Peyer's patch (tissue), 4 donors: ENCODE measurements at regions not wholly inside any gene's neighbourhood (a gene's known extent, or its start where the extent isn't known, plus 50 kb on each side); places are given as distances from the start of the nearest gene placed in this dataset.

ENCODE experiments used
- DNase-seq, 3 donors: peaks; one replicate each; pipeline ENCODE4 v3.0.0-alpha.2; 2017 to 2019
- H3K27ac ChIP-seq, 4 donors: fragments of 200-600 bp; sonication (generic); one replicate each; pipeline ENCODE4 v1.5.1; 2016 to 2019
- H3K27me3 ChIP-seq, 2 donors: fragments of 200-600 bp; sonication (generic); one replicate each; pipeline ENCODE4 v1.5.1; 2019
- H3K36me3 ChIP-seq, 3 donors: fragments of 200-600 bp; sonication (generic); one replicate each; pipeline ENCODE4 v1.5.1; 2016 to 2019
- H3K4me1 ChIP-seq, 4 donors: fragments of 200-600 bp; sonication (generic); one replicate each; pipeline ENCODE4 v1.5.1; 2016 to 2019
- H3K4me3 ChIP-seq, 4 donors: fragments of 200-600 bp; sonication (generic); 1 replicate in 3 of 4; 2 replicates in 1 of 4; pipeline ENCODE4 v1.5.1; 2016 to 2019; ENCODE audit warnings: mild to moderate bottlenecking in 1 of 4
- H3K9me3 ChIP-seq, 4 donors: fragments of 200-600 bp; sonication (generic); one replicate each; pipeline ENCODE4 v1.5.1; 2016 to 2019; ENCODE audit warnings: mild to moderate bottlenecking in 1 of 4
- POLR2A ChIP-seq, 2 donors: fragments of 450-650 bp; IDR thresholded peaks; one replicate each; pipeline ENCODE4 v1.5.1; 2017; ENCODE audit warnings: antibody characterized with exemption in 2 of 2, mild to moderate bottlenecking in 2 of 2, moderate library complexity in 2 of 2
- TF ChIP-seq, protein P1 (sequence below), 6 experiments: fragments of 450-650 bp in 4 of 6; fragments of 200-600 bp in 2 of 6; sonication (generic) in 1 of 6; IDR thresholded peaks; one replicate each; pipeline ENCODE4 v1.5.1; 2017 to 2019; ENCODE audit warnings: antibody characterized with exemption in 6 of 6, mild to moderate bottlenecking in 3 of 6, moderate library complexity in 1 of 6

DNA sequence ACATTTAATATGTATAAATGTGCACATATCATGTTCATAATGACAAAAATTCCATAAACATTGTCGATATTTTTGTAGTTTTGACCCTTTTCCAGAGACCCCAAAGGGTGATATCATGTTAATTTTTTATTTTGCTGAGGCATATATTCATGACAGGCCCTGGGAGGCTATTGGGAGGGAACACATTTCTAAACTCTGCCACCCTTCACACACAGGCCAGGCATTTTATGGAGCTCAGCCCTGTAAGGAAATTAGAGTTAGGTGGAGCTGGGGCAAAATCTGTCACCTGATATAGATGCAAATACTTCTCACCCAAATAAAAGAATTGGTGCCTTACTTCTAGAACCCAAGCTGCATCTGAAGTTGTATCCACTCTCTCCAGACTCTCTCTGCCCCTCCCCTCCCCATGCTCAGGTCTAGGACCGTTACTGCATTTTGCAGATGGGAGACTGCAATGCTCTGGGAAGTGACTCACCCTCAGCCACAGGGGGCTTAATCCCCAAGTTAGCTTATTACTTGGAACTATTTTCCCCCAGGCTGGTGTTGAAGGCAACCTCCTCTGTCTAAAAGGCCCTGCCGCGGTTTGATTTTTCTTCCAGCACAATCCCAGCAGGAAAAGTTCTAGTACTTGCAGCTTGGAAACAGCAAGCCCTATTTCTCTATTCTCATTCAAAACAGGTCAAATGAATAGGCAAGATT lies 238.9 kb downstream of the EMP1 start:
- H3K27ac ChIP-seq = no peak overlapping the region
- no peaks in the 10 kb centered on the region for H3K36me3 ChIP-seq
- TF ChIP-seq POLR2A (IDR thresholded peaks at IDR 0.05) = no peak
- TF ChIP-seq, protein P1, sequence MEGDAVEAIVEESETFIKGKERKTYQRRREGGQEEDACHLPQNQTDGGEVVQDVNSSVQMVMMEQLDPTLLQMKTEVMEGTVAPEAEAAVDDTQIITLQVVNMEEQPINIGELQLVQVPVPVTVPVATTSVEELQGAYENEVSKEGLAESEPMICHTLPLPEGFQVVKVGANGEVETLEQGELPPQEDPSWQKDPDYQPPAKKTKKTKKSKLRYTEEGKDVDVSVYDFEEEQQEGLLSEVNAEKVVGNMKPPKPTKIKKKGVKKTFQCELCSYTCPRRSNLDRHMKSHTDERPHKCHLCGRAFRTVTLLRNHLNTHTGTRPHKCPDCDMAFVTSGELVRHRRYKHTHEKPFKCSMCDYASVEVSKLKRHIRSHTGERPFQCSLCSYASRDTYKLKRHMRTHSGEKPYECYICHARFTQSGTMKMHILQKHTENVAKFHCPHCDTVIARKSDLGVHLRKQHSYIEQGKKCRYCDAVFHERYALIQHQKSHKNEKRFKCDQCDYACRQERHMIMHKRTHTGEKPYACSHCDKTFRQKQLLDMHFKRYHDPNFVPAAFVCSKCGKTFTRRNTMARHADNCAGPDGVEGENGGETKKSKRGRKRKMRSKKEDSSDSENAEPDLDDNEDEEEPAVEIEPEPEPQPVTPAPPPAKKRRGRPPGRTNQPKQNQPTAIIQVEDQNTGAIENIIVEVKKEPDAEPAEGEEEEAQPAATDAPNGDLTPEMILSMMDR (IDR thresholded peaks at IDR 0.05) = no peak
- no peaks in the 10 kb centered on the region for H3K27me3 ChIP-seq
- H3K9me3 ChIP-seq = no peaks in the 10 kb centered on the region
- DNase-seq = no peak
- H3K4me1 ChIP-seq = no peaks in the 10 kb centered on the region
- no peak overlapping the region for H3K4me3 ChIP-seq

DNA sequence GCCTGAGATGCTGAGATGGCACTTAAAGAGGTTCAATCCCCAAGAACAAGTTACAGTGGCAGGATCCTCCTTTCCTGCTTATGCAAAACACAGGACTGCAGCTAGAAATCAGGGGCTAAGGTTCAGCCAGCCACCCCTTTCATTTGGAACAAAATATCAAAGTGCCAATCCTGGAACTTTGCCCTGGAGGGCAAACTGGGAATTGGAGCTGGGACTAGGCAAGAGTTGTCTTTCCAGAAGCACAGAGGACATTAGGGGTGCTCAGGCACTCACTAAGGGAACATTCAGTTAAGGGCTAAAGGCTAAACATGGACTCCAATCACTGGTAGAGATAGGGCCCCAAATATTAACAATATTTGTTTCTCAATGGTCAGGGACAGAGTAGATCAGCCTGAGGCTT lies 237.2 kb downstream of the EMP1 start:
- no peak overlapping the region for H3K4me3 ChIP-seq
- H3K4me1 ChIP-seq = no peaks in the 10 kb centered on the region
- TF ChIP-seq, protein P1 (IDR thresholded peaks at IDR 0.05) = no peak
- TF ChIP-seq POLR2A (IDR thresholded peaks at IDR 0.05) = no peak
- no peaks in the 10 kb centered on the region for H3K27me3 ChIP-seq
- H3K27ac ChIP-seq = no peak overlapping the region
- no peak for DNase-seq
- H3K9me3 ChIP-seq = no peaks in the 10 kb centered on the region
- H3K36me3 ChIP-seq = no peaks in the 10 kb centered on the region

DNA sequence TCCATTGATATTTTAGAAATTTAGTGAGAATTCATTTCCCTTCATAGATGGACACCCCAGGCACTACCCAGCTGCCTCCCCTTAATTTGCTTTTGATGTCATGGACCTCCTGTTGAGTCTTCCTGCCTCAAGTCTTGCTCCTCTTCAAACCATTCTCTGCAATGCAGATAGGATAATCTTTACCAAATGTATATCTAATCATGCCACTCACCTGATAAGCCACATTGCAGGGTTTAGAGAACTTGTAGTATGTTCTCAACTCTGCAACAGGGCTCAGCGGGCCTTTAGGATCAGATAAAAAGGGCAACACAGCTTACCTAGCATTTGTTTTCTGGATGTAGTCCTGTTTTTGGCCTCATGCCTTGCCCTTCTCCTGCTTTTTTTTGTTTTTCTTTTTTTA lies 234.5 kb downstream of the EMP1 start:
- Histone ChIP-seq H3K4me3 (no peak overlapping the region), H3K4me1 (no peaks in the 10 kb centered on the region), H3K9me3 (no peaks in the 10 kb centered on the region), H3K27ac (no peak overlapping the region), H3K27me3 (no peaks in the 10 kb centered on the region), H3K36me3 (no peaks in the 10 kb centered on the region)
- TF ChIP-seq, protein P1 (IDR thresholded peaks at IDR 0.05) = no peak
- no peak for TF ChIP-seq POLR2A (IDR thresholded peaks at IDR 0.05)
- no peak for DNase-seq

DNA sequence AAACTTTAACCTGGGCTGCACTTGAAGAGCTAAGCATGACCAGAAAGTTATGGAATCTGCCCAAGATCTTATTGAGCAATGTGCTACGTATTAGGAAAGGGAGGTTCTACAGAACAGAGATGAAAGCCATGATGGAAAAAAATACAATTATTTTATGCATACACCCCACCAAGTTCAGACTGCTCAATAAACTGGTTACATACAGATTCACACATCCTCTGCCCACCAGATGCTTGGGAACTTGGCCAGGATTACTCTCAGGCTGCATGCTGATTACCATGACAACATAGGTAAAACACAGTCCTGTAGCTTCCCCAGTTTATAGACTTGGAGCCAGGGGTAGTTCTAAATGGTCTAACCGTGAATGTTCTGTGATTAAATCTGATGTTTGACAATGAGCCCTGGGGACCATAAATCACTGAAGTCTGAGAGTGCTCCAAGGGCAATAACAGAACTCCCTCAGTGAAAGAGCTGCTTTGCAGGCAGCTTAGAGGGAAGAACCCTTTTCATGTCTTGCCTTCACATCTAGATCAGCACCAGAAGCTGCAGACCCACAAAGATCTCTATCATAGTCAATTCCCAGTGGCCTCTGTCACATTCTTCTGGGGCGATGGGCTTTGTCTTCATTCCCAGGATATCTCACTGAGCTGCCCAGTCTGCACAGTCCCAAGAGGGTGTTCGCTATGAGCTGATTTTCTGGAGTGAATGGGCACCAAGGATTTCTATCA lies 232.2 kb downstream of the EMP1 start:
- Histone ChIP-seq H3K4me3 (no peak overlapping the region), H3K27ac (no peak overlapping the region), H3K27me3 (no peaks in the 10 kb centered on the region), H3K36me3 (no peaks in the 10 kb centered on the region), H3K4me1 (no peaks in the 10 kb centered on the region), H3K9me3 (no peaks in the 10 kb centered on the region)
- no peak for TF ChIP-seq POLR2A (IDR thresholded peaks at IDR 0.05)
- TF ChIP-seq, protein P1 (IDR thresholded peaks at IDR 0.05) = no peak
- DNase-seq = no peak

DNA sequence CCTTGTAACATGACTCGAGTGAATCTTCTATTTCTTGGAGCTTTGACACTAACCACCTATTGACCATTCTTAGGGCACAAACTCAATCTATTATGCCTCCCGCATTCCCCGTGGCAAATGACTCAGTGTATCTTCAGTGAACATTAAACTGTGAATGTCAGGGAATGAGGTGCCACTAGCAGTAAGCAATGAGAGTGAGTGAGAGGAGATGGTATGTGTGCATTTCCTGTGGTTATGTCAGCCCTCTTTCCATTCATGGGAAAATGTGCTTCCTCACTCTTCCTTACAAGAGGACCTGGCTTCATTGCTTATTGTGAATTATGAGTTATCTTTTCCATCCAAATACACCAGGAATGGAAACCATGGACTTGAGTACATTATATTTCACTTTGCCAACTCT lies 229.2 kb downstream of the EMP1 start:
- Histone ChIP-seq H3K27ac (no peak overlapping the region), H3K4me1 (no peaks in the 10 kb centered on the region), H3K9me3 (no peaks in the 10 kb centered on the region), H3K27me3 (no peaks in the 10 kb centered on the region), H3K4me3 (no peak overlapping the region), H3K36me3 (no peaks in the 10 kb centered on the region)
- DNase-seq = no peak
- TF ChIP-seq POLR2A (IDR thresholded peaks at IDR 0.05) = no peak
- TF ChIP-seq, protein P1 (IDR thresholded peaks at IDR 0.05) = no peak
